ENCODE measurements at regions not wholly inside any gene's neighbourhood (a gene's known extent, or its start where the extent isn't known, plus 50 kb on each side); places are given as distances from the start of the nearest gene placed in this dataset.

DNA sequence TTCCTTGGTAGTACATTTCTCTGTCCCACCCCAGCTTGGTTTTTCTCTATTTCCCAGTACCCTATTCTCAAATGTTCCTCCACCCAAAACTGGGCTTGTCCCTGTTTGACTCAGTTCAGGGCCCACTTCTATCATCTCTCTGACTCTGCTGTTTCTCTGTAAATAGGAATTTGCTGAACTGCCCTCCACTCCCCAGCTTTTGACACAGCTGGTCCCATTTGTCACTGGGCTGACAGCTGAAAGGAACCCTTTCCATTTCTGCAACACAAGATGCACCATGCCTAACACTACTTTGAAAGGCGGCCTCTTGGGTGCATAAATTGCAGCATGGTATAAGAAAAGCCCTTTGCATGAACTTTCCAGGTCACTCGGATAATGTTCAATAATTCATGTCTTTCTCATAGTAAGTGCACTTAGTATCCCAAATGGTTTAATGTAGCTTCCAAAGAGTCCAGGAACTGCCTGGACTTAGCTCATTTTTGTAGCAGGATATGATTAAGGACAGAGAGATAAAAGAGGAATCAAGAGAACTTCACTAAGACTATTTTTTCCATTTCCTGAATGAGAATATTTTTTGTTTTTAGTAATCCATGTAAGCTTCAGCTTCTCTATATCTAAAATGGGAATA lies 256.7 kb downstream of the CDH11 start:
- intact Hi-C loops (cut with DNase I): no loop called here
- H3K4me3 ChIP-seq: no peak overlapping the region
- H3K27ac ChIP-seq: no peak overlapping the region
- no peaks in the 10 kb centered on the region for H3K36me3 ChIP-seq
- no peaks in the 10 kb centered on the region for H3K4me1 ChIP-seq
- no peaks in the 10 kb centered on the region for H3K27me3 ChIP-seq
- no peak for ATAC-seq
- no peak for DNase-seq
- no peaks in the 10 kb centered on the region for H3K9me3 ChIP-seq
- TF ChIP-seq, protein P1, sequence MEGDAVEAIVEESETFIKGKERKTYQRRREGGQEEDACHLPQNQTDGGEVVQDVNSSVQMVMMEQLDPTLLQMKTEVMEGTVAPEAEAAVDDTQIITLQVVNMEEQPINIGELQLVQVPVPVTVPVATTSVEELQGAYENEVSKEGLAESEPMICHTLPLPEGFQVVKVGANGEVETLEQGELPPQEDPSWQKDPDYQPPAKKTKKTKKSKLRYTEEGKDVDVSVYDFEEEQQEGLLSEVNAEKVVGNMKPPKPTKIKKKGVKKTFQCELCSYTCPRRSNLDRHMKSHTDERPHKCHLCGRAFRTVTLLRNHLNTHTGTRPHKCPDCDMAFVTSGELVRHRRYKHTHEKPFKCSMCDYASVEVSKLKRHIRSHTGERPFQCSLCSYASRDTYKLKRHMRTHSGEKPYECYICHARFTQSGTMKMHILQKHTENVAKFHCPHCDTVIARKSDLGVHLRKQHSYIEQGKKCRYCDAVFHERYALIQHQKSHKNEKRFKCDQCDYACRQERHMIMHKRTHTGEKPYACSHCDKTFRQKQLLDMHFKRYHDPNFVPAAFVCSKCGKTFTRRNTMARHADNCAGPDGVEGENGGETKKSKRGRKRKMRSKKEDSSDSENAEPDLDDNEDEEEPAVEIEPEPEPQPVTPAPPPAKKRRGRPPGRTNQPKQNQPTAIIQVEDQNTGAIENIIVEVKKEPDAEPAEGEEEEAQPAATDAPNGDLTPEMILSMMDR (IDR thresholded peaks at IDR 0.05): no peak

DNA sequence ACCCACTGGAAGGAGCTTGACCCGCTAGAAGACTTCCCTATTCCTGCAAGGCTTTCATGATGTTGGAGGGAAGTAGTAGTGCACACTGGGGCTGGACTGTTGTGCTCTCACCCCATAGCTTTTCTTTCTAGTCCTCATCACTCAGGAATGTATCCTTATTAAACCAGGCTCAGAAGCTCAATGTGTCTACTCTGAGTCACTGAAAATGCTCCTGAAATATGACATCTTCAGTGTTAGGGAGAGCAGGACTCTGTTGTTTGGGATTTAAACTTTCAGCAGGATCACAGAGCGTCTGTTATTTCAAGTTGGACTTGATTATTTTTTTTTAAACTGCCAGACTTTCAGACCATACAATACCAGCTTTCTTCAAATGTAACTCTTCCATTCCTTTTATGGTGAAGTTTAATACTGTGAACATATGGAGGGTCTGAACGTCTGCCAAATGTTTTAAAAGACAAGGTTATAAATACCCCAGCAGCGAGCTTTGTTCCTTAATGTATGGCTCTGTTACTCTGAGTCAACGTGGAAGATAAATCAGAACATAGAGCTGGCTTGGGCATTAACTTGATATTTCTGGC lies 257.5 kb downstream of the CDH11 start:
- Histone ChIP-seq H3K27ac (no peak overlapping the region), H3K4me3 (no peak overlapping the region), H3K36me3 (no peaks in the 10 kb centered on the region), H3K9me3 (no peaks in the 10 kb centered on the region), H3K4me1 (no peaks in the 10 kb centered on the region), H3K27me3 (no peaks in the 10 kb centered on the region)
- intact Hi-C loops (cut with DNase I): no loop called here
- DNase-seq (no peak), ATAC-seq (no peak)
- TF ChIP-seq, protein P1 (IDR thresholded peaks at IDR 0.05): no peak

DNA sequence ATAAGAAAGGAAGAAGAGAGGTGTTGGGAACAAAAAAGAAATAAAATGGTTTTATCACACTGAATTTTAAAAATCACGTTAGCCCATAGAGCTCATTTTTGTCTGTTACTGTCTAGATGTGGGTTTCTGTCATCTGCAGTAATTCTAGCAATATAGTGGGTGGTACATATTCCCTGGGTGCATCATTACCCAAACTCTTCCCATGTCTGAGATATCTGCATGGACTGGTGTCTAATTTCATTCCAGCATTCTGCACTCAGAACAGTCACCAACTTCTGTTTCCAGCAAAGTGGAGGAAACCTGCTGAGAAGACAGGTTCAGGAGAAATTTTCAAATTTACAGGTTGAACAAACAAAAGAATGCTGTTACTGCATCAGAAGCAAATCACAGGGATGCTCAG lies 263.8 kb downstream of the CDH11 start:
- H3K4me3 ChIP-seq: no peak overlapping the region
- intact Hi-C loops (cut with DNase I): no loop called here
- H3K27ac ChIP-seq: no peak overlapping the region
- DNase-seq (no peak), ATAC-seq (no peak)
- TF ChIP-seq, protein P1 (IDR thresholded peaks at IDR 0.05): no peak
- no peaks in the 10 kb centered on the region for H3K27me3 ChIP-seq
- no peaks in the 10 kb centered on the region for H3K4me1 ChIP-seq
- no peaks in the 10 kb centered on the region for H3K36me3 ChIP-seq
- no peaks in the 10 kb centered on the region for H3K9me3 ChIP-seq

DNA sequence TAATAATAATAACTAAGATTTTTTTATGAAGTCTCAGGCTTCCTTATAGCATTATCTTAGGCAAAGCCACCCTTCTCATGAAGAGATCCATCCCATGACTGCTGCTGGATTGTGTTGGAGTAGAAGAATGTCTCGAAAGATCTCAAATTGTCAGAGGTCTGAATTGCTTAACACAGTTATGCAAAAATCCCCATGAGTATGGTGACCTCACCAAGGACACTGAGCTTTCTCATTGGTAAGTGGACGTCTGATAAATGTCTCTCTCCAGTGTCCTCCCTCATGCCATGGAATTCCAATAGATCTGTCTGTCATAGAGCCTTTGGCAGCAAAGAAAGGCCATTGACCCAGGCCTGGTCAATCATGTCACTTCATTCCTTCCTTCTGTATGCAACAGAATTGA lies 264.5 kb downstream of the CDH11 start:
- Histone ChIP-seq H3K9me3 (no peaks in the 10 kb centered on the region), H3K36me3 (no peaks in the 10 kb centered on the region), H3K27me3 (no peaks in the 10 kb centered on the region), H3K4me1 (no peaks in the 10 kb centered on the region), H3K4me3 (no peak overlapping the region), H3K27ac (no peak overlapping the region)
- TF ChIP-seq, protein P1 (IDR thresholded peaks at IDR 0.05): no peak
- no peak for ATAC-seq
- no peak for DNase-seq
- intact Hi-C loops (cut with DNase I): no loop called here

DNA sequence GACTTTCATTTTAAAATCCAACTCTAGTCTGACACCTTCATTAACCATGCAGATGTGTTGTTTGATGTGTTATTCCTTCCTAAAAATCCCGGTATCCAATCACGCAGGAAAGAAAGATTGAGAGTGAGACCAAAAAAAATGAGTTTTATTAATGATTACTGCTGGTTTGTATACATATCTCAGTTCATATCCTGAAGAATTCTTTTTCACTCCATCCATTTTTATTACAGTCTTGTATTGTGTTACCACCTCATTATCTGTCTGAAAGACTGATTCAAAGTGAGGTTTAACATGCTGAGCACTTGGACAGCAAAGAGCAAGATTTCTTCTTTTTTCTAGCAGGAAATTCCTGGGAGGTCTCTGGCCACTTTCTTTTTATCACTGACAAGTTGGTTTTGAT lies 268.3 kb downstream of the CDH11 start:
- ATAC-seq: no peak
- Histone ChIP-seq H3K4me3 (no peak overlapping the region), H3K27me3 (no peaks in the 10 kb centered on the region), H3K4me1 (no peaks in the 10 kb centered on the region), H3K36me3 (no peaks in the 10 kb centered on the region), H3K9me3 (no peaks in the 10 kb centered on the region), H3K27ac (no peak overlapping the region)
- intact Hi-C loops (cut with DNase I): no loop called here
- TF ChIP-seq, protein P1 (IDR thresholded peaks at IDR 0.05): no peak
- DNase-seq: no peak

All from upper lobe of right lung (tissue), 1 donor.